HG02973 (cell line): ENCODE measurements at regions not wholly inside any gene's neighbourhood (a gene's known extent, or its start where the extent isn't known, plus 50 kb on each side); places are given as distances from the start of the nearest gene placed in this dataset.

Source experiments
- ATAC-seq: cut with Tn5 transposase; IDR thresholded peaks from one replicate; pipeline ENCODE4 v1.9.1; 2021; ENCODE audit warnings: moderate library complexity; ENCODE audit not compliant: unreplicated experiment

DNA sequence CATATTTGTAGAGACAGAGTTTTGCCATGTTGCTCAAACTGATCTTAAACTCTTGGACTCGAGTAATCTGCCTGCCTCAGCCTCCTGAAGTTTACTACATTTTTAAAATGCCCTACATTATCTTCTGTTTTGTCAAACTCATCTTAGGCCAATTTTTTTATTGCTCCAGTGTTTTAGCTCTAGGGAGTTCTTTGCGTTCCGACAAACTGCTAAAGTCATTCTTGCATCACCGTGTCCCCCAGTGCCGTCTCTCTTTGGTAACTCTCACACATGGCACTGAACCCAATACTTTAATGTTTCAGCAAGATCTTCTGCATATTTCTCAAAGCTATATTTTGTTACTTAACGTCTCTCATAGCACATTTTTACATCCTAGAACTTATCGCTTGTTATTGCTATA is 440.9 kb upstream of the NRXN1 start:
- no peak for ATAC-seq

DNA sequence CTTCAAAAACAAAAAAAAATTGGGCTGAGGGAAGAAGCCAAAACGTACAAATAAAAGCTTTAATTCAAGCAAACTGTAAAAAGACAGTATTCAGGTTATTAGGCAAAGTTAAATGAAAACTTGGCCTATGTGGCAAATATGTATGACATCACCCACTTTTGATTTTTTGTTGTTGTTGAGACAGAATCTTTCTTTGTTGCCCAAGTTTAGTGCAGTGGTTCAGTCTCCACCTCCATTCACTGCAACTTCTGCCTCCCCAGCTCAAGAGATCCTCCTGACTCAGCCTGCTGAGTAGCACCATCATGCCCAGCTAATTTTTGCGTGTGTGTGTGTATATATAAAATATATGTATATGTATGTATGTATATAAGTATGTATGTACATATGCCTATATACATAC is 440.4 kb upstream of the NRXN1 start:
- no peak for ATAC-seq

DNA sequence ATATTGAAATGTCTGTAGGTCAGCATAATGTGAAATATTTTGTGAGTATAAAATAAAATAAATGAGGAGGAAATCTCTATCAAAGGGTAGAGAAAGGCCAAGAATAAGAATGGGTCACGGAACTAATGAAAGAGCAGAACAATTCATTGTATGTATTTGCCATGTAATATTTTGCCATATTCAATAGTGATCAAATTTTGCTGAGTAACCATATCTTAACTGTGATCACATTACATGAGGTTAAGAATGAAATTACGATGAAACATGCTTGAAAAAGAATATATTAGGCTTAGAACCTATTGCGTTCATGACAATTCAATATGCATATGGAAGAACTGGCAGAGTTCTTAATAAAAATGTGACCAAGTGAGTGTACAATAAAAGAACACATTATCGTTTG is 437.2 kb upstream of the NRXN1 start:
- ATAC-seq = no peak

DNA sequence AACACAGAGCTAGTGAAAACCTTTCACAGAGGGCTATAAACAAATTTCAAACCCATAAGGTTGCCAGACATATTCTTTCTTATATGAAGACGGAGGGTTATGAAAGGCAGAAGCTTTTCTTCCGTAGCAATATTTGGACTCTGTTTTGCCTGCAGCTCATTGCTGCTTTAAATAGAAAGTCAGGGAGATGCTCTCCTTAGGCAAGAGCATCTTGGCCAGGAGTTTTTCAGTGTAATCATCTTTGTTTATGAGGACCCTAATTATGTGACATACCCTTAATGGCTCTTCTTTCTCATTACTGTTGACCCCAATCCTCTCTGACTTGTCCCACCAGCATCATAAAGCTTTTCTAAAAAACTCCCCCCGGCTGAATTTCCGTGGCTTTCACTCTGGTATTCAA is 433.4 kb upstream of the NRXN1 start:
- no peak for ATAC-seq

DNA sequence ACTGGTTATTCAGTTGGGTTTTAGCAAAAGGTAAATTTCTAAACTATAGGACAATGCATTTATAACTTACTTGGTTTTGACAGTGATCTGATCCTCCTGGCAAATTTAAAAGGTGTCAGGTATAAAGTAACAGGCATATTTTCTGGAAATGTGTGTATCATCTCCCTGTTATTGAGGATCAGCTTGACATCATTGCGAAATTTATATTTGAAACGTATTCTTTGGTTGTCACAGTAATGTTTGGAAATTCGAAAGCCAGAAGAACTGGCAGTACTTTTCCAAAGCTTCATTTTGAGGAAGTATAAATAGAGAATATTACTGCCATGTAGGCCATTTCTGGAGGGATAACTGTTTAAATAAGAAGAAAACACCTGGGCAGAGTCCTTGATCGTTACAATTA is 422.2 kb upstream of the NRXN1 start:
- no peak for ATAC-seq

DNA sequence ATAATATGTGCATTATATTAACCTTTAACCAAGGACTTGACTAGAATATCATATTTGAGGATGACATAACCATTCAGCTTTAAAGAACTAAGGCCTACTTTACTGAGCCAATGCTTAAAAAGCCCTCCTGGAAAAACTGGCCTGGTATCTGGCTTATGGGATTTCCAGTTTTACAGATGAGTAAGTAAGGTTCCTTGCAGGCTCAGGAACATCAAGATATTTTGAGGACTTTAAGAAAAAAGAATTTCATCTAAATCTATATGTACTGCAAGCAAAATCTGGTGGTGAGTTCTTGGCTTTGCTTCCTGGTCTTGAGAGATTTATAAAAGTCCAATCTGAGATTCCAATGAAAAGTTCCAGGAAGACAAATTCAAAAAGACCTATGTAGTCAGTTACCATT is 417.0 kb upstream of the NRXN1 start:
- no peak for ATAC-seq

DNA sequence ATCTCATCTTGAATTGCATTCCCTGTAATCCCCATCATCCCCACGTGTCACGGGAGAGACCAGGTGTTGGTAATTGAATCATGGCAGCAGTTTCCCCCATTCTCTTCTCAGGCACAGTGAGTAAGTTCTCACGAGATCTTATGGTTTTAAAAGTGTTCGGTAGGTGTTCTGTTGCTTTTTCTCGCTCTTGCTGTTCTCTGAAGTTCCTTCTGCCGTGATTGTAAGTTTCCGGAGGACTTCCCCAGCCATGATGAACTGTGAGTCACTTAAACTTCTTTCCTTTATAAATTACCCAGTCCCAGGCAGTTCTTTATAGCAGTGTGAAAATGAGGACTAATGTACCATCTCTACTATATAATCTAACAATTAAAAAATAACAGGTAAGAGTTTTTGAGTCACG is 409.9 kb upstream of the NRXN1 start:
- no peak for ATAC-seq

DNA sequence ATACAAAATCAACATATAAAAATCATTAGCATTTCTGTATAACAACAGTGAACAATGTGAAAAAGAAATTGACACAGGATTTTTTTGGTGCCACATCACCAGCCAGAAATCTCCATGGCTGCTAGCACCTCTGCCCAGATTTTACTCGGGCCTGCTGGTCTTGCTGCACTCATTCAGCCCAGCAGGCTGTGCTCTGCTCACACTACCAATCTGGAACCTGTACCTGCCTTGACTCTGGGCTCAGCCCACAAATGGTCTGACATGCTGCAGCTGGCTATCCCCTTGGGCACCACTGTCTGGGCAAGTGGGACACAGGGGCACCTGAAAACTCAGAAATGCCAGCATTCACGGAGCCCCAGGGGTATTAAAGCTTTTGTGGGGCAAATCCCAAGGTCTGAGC is 392.5 kb upstream of the NRXN1 start:
- no peak for ATAC-seq

DNA sequence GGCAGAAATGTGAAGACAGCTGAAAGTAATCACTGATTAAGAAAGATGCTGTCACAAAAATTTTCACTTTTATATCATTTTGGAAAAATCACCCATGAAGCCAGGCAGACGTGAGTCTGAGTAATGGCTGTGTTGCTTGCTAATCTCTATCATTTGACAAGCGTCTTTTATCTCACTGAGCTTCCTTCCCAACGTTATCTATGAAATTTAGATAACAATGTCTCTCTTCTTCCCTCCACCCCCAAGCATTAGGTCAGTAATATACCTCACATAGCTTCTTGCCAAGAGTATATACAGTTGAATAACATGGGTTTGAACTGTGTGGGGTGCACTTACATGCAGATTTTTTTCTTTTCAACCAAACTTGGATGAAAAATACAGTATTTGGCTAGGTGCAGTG is 388.6 kb upstream of the NRXN1 start:
- ATAC-seq = no peak

DNA sequence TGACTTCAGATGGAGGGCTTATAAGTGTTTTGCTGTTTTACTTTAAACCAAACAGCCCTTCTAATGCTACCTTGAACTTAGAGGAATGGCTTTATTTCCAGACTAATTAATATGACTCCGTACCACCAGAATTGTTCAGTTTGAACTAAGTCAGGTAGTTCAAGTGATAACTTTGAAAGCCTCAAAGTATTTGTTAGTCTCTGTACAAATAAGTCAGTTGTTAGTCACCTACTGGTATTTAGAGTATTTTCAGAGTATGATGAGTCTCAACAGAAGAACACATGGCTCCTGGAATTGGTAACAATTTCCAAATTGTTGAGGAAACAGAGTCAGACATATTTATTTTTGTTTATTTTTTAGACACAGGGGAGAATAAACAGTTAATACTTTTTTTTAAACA is 381.8 kb upstream of the NRXN1 start:
- ATAC-seq = no peak

DNA sequence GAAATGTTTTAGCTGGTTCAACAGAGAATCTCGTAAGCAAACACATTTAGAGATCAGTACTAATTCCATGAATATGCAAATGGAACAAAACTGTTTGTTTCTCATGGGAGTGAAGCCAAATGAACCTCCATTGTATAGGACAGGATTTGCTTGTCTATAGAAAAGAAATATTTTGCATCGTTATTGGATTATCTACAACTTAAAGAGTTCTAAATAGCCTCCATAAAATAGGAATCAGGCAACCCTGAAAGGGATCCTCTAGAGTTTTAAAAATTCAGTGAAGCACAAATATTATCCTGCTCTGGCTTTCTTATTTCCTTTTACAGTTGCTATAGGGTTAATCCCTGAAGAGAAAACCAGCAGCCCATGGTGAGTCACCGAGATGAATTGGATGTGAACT is 378.4 kb upstream of the NRXN1 start:
- ATAC-seq = no peak

DNA sequence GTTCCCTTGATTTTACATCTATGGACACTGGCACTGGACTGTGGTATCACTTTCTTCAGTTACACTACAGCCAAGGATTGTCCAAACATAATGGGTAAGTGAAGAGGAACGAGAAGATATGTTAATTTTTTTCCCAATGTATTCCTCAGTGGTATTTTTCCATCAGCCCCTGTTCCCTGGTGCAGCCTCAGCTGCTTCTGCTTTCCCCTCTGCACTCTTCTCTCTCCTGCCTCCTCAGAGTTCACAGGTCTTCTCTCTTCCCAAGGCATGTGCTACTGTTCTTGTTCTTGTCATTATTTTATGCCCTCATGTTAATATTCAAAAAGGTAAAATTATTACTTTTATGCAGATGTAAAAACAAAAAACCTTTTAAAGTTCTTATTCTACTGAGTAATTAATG is 378.0 kb upstream of the NRXN1 start:
- ATAC-seq = no peak

DNA sequence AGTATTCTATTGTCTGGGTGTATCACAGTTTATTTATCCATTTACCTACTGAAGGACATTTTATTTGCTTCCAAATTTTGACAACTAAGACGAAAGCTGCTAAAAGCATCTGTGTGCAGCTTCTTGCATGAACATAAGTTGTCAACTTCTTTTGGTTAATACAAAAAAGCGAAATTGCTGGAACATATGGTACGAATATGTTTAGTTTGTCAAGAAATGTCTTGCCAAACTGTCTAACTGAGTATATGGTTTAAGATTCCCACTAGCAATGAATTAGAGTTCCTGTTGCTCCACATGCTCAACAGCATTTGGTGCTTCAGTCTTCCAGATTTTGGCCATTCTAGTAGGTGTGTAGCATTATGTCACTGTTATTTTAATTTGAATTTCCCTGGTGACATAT is 372.3 kb upstream of the NRXN1 start:
- no peak for ATAC-seq

DNA sequence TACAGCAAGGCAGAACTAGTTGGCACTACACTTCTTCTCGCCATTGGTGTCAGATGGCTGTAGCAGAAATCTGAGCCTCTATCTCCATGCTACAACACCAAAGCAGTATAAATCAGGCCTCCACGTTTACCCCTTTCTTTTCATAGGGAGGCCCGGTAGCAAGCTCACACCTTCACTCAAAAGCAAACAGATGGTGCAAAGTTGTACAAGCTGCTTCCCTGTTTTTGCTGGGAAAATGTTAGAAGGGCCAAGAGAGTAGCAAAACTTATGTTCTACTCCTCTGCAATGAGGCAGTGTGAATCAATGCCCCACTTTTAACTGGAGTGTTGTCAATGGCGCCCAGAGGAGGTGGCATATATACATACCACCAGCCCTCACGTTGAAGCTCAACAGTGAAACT is 369.6 kb upstream of the NRXN1 start:
- ATAC-seq = no peak

DNA sequence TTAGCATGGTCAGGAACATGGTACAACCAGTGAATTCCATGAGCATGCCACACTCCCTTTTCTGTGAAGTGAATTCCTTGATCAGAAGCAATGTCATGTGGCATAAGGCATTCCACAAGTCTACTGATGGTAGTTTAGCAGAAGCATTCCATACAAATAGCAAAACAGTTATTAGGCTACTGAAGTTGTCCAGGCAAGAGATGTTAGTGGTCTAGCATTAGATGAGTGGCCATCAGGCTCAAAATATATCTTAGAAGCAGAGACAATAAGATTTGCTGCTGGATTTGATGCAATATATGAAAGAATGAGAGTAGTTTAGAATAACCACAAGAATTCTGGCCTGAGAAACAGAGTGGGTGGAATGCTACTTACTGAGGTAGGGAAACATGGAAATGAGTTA is 355.3 kb upstream of the NRXN1 start:
- ATAC-seq = no peak

DNA sequence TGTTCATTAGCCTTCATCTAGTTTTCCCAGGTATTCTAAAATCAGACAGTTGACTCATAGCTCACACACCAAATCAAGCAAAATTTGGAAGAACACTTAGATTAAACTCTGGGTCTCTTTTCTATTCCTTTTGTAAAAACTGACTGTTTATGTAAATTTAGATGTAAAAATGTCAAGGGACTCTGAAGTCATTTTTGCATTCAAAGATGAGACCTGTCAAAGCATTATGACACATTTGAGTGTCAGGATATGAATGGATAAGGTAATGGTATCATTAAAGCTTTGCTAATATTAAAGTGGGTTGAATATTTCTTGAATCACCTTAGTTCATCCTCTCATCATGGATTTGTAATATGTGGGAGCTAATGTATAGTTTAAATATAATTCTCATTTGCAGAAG is 348.1 kb upstream of the NRXN1 start:
- no peak for ATAC-seq

DNA sequence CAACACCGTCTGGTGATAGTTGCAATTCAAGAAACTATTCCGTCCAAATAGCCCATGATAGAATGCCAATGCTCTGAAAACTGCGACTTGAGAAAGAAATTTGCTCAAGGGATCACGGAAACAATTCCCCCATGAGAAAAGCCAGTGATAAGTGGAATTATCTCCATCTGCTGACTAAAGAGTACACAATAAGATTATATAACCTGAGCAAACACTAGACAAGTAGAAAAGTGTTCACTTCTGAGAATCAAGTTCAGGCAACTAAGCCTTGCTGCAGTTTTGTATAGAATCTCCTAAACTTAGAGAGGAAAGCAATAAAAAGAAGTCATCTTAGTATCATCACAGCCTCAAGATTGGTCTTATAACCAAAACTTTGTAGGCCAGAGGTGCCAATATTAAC is 336.3 kb upstream of the NRXN1 start:
- ATAC-seq = no peak

DNA sequence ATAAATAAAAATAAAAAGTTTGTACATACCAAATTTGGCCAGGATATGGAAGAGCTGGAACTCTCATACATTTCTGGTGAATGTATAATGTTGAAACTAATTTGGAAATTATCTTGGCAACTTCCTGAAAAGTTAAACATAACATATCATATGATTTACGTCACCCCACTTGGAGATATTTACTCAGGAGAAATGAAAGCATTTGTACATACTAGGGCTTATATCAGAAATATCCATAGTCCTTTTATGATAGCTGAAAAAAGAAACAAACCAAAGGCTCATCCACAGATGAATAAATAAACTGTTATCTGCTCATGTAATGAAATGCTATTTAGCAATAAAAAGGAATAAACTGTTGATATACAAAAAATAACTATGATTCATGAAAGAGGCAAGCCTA is 318.2 kb upstream of the NRXN1 start:
- ATAC-seq = no peak

DNA sequence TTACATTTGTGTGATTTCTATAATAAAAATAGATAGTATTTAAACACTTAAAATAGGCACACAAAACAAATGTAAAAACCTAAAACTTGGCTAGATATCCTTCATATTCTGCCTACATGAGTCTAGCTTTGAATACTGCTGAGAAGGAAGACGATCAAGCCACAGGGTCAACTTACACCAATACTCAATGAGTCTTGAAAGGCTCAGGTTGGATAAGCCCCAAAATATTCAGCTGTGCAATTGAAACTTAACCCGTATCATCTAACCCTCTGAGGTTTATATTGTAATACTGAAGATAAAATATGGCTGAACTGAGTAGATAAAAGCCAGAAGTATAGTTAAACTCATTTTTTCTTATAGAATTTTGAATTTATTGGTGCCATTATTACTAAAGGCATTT is 313.0 kb upstream of the NRXN1 start:
- ATAC-seq = no peak

DNA sequence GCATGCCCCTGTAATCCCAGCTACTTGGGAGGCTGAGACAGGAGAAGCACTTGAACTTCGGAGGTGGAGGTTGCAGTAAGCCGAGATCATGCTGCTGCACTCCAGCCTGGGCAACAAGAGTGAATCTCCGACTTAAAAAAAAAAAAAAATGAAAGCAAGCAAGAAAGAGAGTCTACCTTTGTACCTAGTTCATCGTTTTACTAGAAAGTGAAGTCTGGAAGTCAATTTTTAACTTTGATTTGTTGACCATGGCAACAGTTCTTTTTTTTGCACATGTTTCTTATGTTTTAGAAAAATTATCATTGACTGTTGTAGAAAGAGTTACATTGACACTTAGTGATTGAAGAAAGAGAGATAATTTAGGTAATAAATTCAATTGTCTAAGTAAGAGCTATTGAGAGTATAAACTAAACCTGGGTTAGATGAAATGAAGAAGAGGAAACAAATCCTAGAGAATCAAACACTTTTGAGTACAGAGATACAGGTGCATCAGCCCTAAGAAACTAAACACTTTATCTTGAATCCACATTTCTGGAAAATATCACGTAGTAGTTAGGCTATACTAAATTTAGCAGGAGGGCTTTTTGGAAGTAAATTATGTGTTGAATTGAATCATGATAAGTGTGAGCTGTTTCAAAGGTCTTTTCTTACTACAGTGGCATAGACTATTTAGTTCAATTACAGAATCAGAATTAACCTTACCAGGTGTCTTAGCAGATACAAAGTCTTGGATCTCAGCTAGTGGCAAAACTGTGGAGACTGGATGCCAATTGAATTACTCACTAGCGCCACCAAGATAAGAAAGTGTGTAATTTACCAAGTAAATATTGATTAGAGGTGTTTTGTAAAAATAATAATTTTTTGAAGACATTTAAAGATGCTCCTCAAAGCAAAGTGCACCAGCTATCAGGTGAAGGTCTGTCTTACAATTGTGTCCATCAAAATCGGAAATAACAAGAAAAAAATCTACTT is 303.4 kb upstream of the NRXN1 start:
- no peak for ATAC-seq

DNA sequence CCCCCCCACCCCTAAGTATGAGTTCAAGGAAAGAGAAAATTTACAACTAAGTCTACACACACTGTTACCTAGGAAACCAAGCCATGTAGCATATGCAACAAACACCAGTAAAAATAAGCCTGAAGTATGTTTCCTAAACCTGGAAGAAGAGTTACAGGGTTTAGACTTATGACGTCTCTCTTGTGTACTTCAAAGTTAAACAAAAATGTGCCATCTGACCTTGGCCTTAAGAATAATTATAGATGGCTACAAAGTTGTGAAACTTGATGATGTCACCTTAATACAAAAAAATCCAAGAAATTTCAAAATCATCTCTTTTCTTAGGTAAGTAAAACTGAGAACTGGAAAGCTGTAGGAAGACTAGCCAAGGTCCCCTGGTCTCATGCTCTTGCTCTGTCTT is 297.6 kb upstream of the NRXN1 start:
- no peak for ATAC-seq

DNA sequence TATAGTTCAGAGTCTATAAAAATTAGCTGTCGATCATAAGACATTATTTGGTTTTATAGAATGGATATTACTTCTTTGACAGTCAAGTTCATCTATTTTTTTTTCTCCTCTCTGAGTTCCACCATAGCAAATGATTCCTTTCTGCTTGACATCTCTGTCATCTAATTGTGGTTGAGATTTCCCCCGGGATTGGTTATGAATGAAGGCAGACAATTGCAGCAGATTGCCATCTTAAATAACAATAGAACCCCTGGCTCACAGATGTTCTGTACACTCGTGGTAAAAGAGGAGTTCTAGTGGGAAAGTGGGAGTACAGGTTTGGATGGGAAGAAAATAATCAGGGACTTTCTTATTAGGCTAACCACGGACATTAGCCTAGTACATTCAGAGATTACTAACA is 292.1 kb upstream of the NRXN1 start:
- no peak for ATAC-seq

DNA sequence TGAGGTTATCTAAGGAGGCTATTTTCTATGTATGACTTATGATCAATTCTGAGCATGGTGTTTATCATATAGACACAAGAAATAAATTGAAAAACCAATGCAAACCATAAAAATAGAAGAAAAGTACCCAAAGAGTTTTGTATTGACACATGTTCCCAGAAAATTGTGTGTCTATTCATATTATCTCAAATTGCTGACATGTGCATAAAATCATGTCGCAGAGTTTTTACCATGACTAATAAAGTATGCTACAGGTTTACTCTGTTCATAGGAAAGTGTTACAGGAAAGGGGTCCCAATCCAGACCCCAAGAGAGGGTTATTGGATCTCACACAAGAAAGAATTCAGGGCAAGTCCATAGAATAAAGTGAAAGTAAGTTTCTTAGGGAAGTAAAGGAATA is 290.7 kb upstream of the NRXN1 start:
- ATAC-seq = no peak
